ENCODE measurements at regions not wholly inside any gene's neighbourhood (a gene's known extent, or its start where the extent isn't known, plus 50 kb on each side); places are given as distances from the start of the nearest gene placed in this dataset.

GRCh38 chr7:88635149-88635548 is 124.4 kb upstream of the ZNF804B start:
- DNase-seq = no peak
- no peaks in the 10 kb centered on the region for H3K36me3 ChIP-seq (ENCODE audit: low read depth, low read length)
- ChIA-PET POLR2A (ENCODE audit: unreplicated experiment) (no interaction called here), CTCF (no interaction called here)
- H3K9me2 ChIP-seq (replicated peaks; ENCODE audit: low read length) = no peaks in the 10 kb centered on the region
- TF ChIP-seq CTCF (conservative IDR thresholded peaks at IDR 0.05; ENCODE audit: low read depth, low read length) (no peak), EZH2 (IDR thresholded peaks at IDR 0.05; ENCODE audit: low read length, unreplicated experiment) (no peak)
- no peak overlapping the region for H2AFZ ChIP-seq (ENCODE audit: low read length)
- no peaks in the 10 kb centered on the region for H4K20me1 ChIP-seq (ENCODE audit: low read length)
- no peaks in the 10 kb centered on the region for H3K9me3 ChIP-seq (ENCODE audit: low read length)
- no peaks in the 10 kb centered on the region for H3F3A ChIP-seq (ENCODE audit: low read length, unreplicated experiment)
- H3K27me3 ChIP-seq (ENCODE audit: low read length) = no peaks in the 10 kb centered on the region
- intact Hi-C loops (cut with micrococcal nuclease) = no loop called here
- H3K4me2 ChIP-seq (ENCODE audit: low read length) = no peak overlapping the region
- H3K9ac ChIP-seq (ENCODE audit: low read length) = no peak overlapping the region
- no peak for ATAC-seq
- BruUV-seq (replicated peaks) = no TSS peak
- no peak overlapping the region for H3K27ac ChIP-seq (ENCODE audit: low read length)
- no peaks in the 10 kb centered on the region for H3K79me2 ChIP-seq (ENCODE audit: low read length)
- no peaks in the 10 kb centered on the region for H3K4me1 ChIP-seq (ENCODE audit: insufficient read depth, low read length)
- H3K4me3 ChIP-seq (ENCODE audit: low read length) = no peak overlapping the region

GRCh38 chr7:88629559-88629958 is 129.9 kb upstream of the ZNF804B start:
- POLR2A ChIA-PET (ENCODE audit: unreplicated experiment) = no interaction called here
- Histone ChIP-seq H3K9ac (ENCODE audit: low read length) (no peak overlapping the region), H3F3A (ENCODE audit: low read length, unreplicated experiment) (no peaks in the 10 kb centered on the region), H3K27ac (ENCODE audit: low read length) (no peak overlapping the region), H3K36me3 (ENCODE audit: low read depth, low read length) (no peaks in the 10 kb centered on the region), H3K9me3 (ENCODE audit: low read length) (no peaks in the 10 kb centered on the region), H3K4me1 (ENCODE audit: insufficient read depth, low read length) (no peaks in the 10 kb centered on the region), H2AFZ (ENCODE audit: low read length) (no peak overlapping the region), H3K4me3 (ENCODE audit: low read length) (no peak overlapping the region), H4K20me1 (ENCODE audit: low read length) (no peaks in the 10 kb centered on the region), H3K4me2 (ENCODE audit: low read length) (no peak overlapping the region), H3K79me2 (ENCODE audit: low read length) (no peaks in the 10 kb centered on the region), H3K9me2 (replicated peaks; ENCODE audit: low read length) (no peaks in the 10 kb centered on the region), H3K27me3 (ENCODE audit: low read length) (no peaks in the 10 kb centered on the region)
- ATAC-seq (no peak), DNase-seq (no peak)
- TF ChIP-seq CTCF (conservative IDR thresholded peaks at IDR 0.05; ENCODE audit: low read depth, low read length) (no peak), EZH2 (IDR thresholded peaks at IDR 0.05; ENCODE audit: low read length, unreplicated experiment) (no peak), EZH2phosphoT487 (IDR thresholded peaks at IDR 0.05; ENCODE audit: borderline replicate concordance, low read length) (no peak)
- no TSS peak for BruUV-seq (replicated peaks)
- intact Hi-C loops (cut with micrococcal nuclease) = no loop called here
- CTCF ChIA-PET = no interaction called here

- H2AFZ ChIP-seq (ENCODE audit: low read length) = no peak overlapping the region
- POLR2A ChIA-PET (ENCODE audit: unreplicated experiment) = no interaction called here
- ATAC-seq (no peak), DNase-seq (no peak)
- no peak overlapping the region for H3K9ac ChIP-seq (ENCODE audit: low read length)
- no TSS peak for BruUV-seq (replicated peaks)
- no peaks in the 10 kb centered on the region for H3F3A ChIP-seq (ENCODE audit: low read length, unreplicated experiment)
- H3K9me3 ChIP-seq (ENCODE audit: low read length) = no peaks in the 10 kb centered on the region
- no peaks in the 10 kb centered on the region for H4K20me1 ChIP-seq (ENCODE audit: low read length)
- no peak for TF ChIP-seq CTCF (conservative IDR thresholded peaks at IDR 0.05; ENCODE audit: low read depth, low read length)
- TF ChIP-seq EZH2 (IDR thresholded peaks at IDR 0.05; ENCODE audit: low read length, unreplicated experiment) = no peak
- no peak for TF ChIP-seq EZH2phosphoT487 (IDR thresholded peaks at IDR 0.05; ENCODE audit: borderline replicate concordance, low read length)
- no peaks in the 10 kb centered on the region for H3K4me1 ChIP-seq (ENCODE audit: insufficient read depth, low read length)
- intact Hi-C loops (cut with micrococcal nuclease) = no loop called here
- no peaks in the 10 kb centered on the region for H3K9me2 ChIP-seq (replicated peaks; ENCODE audit: low read length)
- H3K79me2 ChIP-seq (ENCODE audit: low read length) = no peaks in the 10 kb centered on the region
- CTCF ChIA-PET = no interaction called here
- no peaks in the 10 kb centered on the region for H3K36me3 ChIP-seq (ENCODE audit: low read depth, low read length)
- no peak overlapping the region for H3K27ac ChIP-seq (ENCODE audit: low read length)
- H3K4me3 ChIP-seq (ENCODE audit: low read length) = no peak overlapping the region
- no peak overlapping the region for H3K4me2 ChIP-seq (ENCODE audit: low read length)
- no peaks in the 10 kb centered on the region for H3K27me3 ChIP-seq (ENCODE audit: low read length)
Measured at GRCh38 chr7:88628363-88629085, 131.0 kb upstream of the ZNF804B start.
